HG03159 (cell line): ENCODE measurements at regions not wholly inside any gene's neighbourhood (a gene's known extent, or its start where the extent isn't known, plus 50 kb on each side); places are given as distances from the start of the nearest gene placed in this dataset.
"Not testable (repeated sequence)": the region's sequence is repeated elsewhere in the genome, so short reads cannot be mapped to it uniquely, and the experiment has no call there.

ENCODE experiments used
- ATAC-seq: cut with Tn5 transposase; IDR thresholded peaks from one replicate; pipeline ENCODE4 v1.9.1; 2021; ENCODE audit warnings: mild to moderate bottlenecking, moderate library complexity; ENCODE audit not compliant: unreplicated experiment

DNA sequence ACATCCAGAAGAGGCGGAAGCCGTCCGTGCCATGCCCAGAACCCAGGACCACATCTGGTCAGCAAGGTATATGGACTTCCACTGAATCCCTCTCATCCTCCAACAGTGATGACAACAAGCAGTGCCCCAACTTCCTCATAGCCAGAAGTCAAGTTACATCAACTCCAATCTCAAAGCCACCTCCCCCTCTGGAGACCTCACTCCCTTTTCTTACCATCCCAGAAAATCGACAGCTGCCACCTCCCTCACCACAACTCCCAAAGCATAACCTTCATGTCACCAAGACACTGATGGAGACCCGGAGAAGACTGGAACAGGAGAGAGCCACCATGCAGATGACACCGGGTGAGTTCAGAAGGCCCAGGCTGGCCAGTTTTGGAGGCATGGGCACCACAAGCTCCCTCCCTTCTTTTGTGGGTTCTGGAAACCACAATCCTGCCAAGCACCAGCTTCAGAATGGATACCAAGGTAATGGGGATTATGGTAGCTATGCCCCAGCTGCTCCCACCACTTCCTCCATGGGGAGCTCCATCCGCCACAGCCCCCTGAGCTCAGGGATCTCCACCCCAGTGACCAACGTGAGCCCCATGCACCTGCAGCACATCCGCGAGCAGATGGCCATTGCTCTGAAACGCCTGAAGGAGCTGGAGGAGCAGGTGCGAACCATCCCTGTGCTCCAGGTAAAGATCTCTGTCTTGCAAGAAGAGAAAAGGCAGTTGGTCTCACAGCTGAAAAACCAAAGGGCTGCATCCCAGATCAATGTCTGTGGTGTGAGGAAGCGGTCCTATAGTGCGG is 130.3 kb upstream of the DMRT1 start:
- ATAC-seq, result no peak

DNA sequence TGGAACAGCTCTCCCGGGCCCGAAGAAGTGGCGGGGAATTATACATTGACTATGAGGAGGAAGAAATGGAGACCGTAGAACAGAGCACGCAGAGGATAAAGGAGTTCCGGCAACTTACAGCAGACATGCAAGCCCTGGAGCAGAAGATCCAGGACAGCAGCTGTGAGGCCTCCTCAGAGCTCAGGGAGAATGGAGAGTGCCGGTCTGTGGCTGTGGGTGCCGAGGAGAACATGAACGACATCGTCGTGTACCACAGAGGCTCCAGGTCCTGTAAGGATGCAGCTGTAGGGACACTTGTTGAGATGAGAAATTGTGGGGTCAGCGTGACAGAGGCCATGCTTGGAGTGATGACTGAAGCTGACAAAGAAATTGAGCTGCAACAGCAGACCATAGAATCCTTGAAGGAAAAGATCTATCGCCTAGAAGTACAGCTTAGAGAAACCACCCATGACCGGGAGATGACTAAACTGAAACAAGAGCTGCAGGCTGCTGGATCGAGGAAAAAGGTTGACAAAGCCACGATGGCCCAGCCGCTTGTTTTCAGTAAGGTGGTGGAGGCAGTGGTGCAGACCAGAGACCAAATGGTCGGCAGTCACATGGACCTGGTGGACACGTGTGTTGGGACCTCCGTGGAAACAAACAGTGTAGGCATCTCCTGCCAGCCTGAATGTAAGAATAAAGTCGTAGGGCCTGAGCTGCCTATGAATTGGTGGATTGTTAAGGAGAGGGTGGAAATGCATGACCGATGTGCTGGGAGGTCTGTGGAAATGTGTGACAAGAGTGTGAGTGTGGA is 129.5 kb upstream of the DMRT1 start:
- ATAC-seq, result no peak

DNA sequence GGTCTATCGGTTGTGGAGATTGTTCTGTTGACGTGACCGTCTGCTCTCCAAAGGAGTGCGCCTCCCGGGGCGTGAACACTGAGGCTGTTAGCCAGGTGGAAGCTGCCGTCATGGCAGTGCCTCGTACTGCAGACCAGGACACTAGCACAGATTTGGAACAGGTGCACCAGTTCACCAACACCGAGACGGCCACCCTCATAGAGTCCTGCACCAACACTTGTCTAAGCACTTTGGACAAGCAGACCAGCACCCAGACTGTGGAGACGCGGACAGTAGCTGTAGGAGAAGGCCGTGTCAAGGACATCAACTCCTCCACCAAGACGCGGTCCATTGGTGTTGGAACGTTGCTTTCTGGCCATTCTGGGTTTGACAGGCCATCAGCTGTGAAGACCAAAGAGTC is 128.9 kb upstream of the DMRT1 start:
- no peak for ATAC-seq

DNA sequence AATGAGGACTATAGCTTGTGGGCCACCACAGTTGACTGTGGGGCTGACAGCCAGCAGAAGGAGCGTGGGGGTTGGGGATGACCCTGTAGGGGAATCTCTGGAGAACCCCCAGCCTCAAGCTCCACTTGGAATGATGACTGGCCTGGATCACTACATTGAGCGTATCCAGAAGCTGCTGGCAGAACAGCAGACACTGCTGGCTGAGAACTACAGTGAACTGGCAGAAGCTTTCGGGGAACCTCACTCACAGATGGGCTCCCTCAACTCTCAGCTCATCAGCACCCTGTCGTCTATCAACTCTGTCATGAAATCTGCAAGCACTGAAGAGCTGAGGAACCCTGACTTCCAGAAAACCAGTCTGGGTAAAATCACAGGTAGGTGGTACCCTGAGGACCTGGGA is 128.4 kb upstream of the DMRT1 start:
- no peak for ATAC-seq

DNA sequence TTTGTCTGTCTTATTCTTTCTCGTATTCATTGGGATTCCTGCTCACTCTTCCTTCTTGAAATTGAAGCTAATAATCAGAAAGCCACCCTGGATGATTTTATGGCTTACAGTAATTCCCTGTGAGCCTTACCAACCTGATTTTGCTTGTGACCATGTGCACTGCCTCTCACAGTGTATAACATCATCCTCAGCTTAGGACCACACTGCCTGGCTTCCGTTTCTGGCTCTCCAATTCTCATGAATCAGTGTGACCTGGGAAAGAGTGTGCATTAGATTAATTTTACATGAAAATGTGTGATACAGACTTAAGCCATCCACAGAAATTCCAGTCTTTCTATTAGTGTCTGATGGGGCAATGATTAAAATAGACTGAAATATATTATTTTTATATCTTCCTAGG is 126.8 kb upstream of the DMRT1 start:
- ATAC-seq, result no peak

DNA sequence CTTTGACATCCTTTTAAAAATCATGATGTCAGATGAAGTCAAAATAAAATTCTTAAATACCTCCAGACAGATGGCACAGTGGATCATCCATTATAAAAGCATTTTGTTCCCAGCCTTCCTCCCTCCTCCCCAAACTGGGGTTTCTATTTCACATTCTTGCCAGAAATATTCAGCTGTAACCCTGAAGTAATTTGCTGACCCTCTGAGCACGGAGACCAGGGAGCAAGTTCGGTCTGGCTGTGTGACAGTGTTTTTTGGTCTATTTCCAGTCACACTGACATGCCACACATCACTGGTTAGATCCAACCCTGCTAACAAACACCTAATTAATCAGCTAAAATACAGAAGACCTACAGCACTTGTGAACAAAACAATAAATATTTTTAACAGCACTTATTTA is 126.2 kb upstream of the DMRT1 start:
- ATAC-seq, result no peak

DNA sequence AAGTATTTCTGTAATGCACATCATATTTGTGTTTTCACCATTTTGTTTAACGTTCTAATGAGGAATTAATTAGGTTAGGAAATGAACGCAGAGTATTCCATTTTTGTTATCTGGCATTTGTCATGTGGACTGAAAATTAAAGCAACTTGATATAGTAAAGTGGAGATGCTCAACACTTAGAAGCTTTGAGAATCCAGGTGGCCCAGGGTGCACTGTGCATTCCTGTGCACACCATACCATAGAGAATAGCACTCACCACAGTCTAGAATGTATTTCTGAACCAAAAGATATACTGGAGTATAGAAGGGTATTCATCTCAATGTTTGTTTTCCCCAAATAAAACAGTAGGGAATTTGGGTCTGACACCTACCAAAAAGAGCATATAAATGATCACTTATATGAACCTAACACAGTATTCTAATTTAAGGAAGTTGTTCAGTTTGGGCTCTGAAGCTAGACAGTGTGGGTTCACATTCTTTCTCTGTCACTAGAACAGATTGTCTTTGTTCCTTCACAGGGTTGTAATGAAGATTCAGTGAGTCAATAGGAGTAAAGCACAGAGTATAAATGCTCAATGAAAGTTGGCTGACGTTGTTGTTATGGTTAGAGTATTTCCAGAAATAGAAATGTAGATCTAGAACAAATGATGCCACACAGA is 125.6 kb upstream of the DMRT1 start:
- no peak for ATAC-seq

DNA sequence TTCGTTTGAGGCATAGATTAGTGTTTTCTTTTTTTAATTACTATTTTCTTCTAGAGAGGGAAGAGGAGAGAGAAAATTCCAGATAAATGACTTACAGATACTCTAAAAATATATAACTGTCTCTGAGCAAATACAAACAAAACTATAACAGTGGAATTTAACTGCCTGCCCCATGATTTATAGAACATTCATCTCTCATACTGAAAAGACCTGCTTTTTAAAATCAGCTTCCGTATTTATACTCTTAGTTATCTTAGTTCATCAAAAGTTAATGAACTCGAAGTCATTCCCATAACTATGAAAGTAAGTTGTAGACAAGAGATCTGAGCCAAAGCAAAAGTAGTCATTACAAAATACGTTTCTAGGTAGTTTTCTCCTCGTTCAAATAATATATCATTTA is 123.8 kb upstream of the DMRT1 start:
- ATAC-seq, result no peak

DNA sequence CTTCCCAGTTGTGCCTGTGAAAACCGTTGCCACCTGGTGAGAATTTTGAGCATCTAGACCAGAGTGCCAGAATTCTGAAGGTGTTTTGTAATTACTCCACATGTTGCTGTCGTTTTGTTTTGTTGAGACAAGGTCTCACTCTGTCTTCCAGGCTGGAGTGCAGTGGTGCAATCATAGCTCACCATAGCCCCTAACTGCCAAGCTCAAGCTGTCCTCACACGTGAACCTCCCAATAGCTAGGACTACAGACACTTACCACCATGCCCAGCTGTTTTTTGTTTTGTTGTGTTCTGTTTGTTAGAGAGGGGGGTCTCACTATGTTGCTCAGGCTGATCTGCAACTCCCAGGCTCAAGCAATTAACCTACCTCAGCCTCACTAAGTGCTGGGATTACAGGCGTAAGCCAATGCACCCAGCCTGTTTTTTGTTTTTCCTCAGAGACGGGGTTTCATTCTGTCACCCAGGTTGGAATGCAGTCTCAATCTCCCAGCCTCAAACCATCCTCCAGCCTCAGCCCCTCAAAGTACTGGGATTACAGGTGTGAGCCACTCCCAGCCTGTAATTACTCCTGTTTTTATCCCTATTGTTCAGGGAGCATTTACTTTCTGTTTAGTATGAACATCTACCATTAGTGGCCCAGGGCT is 121.1 kb upstream of the DMRT1 start:
- ATAC-seq, result no peak

DNA sequence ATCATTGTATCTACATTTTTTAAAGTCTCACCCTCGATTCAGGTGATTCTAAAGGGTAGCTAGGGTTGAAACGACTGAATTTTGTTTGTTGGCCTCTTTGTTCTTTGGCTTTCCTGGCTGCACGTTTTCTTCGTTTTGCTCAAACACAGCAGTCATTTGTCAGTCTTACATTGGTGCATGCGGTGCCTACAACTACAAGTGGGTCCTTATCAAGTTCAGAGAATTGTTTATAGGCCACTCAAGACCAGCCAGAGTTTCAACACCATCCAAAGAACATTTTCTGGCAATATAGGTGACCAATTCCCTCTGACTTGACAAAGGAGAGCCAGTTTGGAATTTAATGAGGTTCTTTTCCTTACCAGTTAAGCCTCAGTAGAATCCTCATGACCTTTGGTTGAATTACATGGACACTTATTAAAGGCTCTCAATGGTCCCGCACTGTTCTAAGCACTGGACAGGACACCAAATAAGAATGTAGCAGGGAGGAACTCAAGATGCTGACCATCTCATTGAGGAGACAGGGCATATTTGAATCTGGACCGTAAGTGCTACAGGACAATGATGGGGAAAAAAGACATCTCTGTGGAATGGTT is 119.0 kb upstream of the DMRT1 start:
- no peak for ATAC-seq

DNA sequence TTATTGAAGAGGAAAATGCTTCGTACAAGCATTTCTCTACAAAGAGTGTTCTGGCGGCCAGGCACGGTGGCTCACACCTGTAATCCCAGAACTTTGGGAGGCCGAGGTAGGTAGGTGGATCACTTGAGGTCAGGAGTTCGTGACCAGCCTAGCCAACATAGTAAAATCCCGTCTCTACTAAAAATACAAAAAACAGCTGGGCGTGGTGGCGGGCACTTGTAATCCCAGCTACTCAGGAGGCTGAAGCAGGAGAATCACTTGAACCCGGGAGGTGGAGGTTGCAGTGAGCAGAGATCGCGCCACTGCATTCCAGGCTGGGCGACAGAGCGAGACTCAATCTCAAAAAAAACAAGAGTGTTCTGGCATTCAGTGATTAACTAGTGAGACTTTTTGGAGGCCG is 117.0 kb upstream of the DMRT1 start:
- not testable (repeated sequence) for ATAC-seq

DNA sequence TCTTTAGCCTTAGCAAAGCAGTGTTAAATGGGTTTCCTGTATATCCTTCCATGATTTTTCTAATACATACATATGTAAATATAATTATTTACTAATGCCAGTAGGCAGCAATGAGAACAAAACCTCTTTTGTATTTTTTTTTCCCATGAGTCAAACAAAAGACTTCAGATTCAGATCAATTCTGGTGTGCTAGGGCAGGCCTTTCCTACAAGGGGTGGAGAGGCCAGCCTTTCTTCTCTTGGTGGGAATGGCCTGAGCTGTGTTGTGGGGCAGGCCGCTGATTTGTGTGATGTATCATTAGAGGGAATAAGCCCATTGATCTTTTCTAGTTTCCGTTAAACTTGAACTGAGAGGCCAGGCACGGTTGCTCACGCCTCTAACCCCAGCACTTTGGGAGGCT is 115.5 kb upstream of the DMRT1 start:
- ATAC-seq, result no peak

DNA sequence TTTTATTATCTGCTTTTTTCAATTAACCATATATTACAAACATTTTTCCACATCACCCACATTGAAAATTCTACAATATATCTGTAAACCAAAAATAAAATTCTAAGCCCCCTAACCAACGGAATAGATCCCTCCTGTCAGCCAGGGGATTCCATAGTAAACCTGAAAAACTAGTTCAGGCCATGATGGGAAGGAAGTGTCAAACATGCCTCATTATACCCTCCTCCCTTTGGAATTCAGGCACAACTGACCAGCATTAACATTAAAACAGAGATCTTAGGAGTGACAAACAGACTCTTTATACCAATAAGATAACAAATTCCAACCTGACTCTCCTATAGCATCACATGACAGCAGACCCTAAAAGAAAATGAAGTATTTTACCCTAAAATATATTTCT is 113.7 kb upstream of the DMRT1 start:
- ATAC-seq, result no peak

DNA sequence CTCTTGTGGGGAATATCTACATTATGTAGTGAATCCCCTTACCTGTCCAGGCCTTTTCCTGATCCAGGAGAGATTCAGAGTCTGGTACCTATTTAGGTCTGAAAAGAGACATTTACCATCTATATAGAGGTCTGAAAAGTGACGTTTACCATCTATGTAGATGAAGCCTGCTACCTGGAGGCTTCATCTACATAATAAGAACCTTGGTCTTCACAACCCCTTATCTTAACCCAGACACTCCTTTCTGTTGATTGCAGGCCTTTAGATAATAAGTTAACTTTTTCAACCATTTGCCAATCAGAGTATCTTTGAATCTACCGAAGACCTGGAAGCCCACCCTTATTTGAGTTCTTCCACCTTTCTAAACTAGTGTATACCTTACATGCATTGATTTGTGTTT is 113.0 kb upstream of the DMRT1 start:
- ATAC-seq, result no peak

DNA sequence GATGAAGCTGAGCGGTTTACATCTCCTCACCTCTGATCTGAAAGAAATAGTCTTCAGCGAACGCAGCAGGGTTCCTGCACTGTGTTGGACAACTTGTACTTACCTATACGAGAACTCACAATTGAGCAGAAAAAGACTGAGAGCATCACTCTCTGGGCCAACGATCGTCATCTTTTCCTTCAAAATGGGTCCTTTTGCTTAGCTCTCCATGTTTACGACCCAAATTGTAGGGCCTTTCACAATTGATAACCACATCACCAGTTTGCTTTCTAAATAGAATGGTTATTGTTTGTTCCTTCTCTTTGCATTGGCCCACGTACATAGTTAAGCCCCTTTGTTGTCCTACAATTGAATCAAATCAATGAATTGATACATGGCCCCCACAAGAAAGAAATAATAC is 110.0 kb upstream of the DMRT1 start:
- ATAC-seq, result no peak

DNA sequence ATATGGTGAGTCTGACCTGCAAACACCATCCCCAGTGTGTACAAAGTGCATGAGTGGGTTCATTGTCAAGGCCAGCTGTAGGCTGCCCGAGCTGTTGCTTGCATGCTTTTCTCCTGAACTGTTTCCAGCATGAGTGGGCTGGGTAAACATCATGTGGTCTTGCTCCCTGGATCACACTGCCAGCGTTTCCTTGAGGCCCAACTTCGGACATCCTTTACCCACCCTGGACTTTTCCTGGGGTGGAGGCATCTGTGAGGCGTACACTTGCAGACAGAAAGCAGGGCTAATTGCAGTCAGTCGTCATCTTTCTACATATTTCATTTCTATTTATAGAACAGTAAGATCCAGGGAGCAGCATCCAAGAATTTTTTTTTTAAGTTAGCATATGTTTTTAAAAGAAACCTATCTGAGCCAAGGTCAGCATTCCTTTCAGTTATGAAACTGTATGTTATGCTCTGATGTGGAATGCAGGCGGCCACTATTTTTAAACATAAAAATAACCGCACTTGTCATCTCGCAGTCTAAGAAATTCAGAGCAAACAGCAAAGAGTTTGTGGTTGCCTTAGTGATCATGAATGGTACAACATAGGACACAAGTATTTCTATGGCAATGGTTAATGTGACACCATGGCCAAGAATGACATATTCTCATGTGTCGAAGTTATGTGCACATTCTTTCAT is 106.5 kb upstream of the DMRT1 start:
- ATAC-seq, result no peak

DNA sequence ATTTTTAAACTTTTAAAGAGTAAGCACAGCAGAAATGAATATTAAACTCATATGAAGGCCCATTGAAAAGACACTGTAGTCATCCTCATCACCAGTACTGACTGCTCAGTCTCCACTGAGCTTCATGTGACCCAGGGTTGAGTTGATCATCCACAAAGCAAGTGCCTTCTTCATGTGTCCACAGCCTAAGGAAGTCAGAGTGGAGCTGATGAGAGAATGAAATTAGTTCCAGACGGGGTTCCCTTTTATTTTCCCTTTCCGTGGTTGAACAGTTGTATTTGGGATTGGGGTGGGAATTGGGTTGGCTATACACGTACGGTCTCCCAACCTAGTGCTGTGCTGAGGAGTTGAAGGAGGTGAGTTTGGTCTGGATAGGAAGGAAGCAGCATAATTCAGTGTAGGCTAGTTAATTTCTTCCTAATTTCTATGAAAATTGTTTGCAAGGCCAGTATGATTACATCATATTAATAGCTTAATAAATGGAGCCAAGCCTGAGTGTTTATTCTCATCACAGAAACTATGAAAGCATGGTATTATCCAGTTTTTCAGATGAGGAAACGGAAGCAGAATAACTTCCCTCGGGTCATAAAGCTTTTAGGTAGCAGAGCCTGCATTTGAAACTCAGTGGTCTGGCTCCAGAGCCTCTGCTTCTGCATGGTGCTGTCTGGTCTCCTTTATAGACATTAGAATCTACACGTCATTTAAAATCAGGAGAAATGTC is 103.9 kb upstream of the DMRT1 start:
- ATAC-seq, result no peak

DNA sequence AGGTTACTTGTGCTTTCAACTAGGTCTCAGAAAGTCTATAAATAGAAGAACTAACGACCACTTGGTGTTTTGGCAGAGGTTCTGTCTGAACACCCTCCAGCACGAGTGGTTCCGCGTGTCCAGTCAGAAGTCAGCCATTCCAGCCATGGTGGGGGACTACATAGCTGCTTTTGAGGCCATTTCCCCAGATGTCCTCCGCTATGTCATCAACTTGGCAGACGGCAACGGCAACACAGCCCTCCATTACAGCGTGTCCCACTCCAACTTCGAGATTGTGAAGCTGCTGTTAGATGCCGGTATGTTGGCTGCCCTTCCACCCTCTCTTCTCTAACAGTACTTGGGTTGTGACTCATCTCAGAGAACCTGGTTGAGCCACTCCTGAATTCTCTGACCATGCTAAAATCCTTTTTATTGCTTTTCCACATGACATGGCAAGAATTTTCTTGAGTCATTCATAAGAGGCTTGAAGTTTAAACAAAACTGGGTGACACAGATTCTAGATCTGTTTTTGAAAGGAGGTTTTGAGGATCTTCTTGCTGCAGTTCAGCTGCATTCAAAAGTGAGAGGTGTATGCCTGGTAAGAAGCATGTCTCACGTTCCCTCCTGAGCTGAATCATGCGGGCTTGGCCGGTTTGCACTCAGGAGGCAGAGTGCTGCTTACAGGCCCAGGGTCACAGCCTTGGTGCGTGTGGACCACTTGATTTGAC is 103.1 kb upstream of the DMRT1 start:
- ATAC-seq, result no peak

DNA sequence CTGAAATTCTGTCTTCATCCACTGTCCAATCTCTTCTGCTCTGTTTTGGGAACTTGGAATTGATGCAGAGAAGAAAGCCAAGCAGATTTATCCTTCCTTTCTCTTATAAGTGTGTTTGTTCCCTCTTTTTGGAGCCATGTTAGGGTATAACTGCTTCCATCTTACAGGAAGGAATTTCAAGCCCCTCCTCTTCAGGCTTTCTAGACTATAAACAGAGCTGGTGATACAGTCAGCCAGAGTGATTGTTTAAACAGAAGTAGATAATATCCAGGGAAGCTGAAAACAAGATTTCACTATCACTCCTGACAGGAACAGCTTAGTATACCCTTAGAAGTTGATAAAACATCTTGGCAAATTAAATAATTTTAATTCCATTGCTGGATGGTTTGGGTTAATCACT is 102.1 kb upstream of the DMRT1 start:
- no peak for ATAC-seq
